ENCODE measurements at regions not wholly inside any gene's neighbourhood (a gene's known extent, or its start where the extent isn't known, plus 50 kb on each side); places are given as distances from the start of the nearest gene placed in this dataset.
A peak's percentile ranks its signal among the peaks of the same experiment; 100 is the strongest.

- no peaks in the 10 kb centered on the region for H3K36me3 ChIP-seq
- intact Hi-C loops (cut with DNase I) = no loop called here
- H3K4me3 ChIP-seq = no peak overlapping the region
- no peak for TF ChIP-seq POLR2AphosphoS5 (IDR thresholded peaks at IDR 0.05)
- no peak for TF ChIP-seq POLR2A (IDR thresholded peaks at IDR 0.05; ENCODE audit: low read depth)
- TF ChIP-seq EP300 (IDR thresholded peaks at IDR 0.05) = no peak
- no peak for TF ChIP-seq CTCF (IDR thresholded peaks at IDR 0.05)
- 64% methylated on average over 6 of the region's 6 CpGs for WGBS
- no peaks in the 10 kb centered on the region for H3K9me3 ChIP-seq
- no peaks in the 10 kb centered on the region for H3K27me3 ChIP-seq
- DNase-seq (ENCODE audit: extremely low spot score) = peak; percentile 81
- no peaks in the 10 kb centered on the region for H3K4me1 ChIP-seq
- no peak overlapping the region for H3K27ac ChIP-seq (replicated peaks in 1 of 4)
Measured at GRCh38 chr2:234723400-234723799, 226.5 kb upstream of the ARL4C start.

GRCh38 chr2:234722176-234722575, 225.3 kb upstream of the ARL4C start:
- H3K36me3 ChIP-seq = no peaks in the 10 kb centered on the region
- H3K4me1 ChIP-seq = no peaks in the 10 kb centered on the region
- no peaks in the 10 kb centered on the region for H3K27me3 ChIP-seq
- no peak overlapping the region for H3K27ac ChIP-seq (replicated peaks in 1 of 4)
- intact Hi-C loops (cut with DNase I) = no loop called here
- DNase-seq (ENCODE audit: extremely low spot score) = peak; percentile 29
- TF ChIP-seq POLR2AphosphoS5 (IDR thresholded peaks at IDR 0.05) (no peak), POLR2A (IDR thresholded peaks at IDR 0.05; ENCODE audit: low read depth) (no peak), CTCF (IDR thresholded peaks at IDR 0.05) (no peak), EP300 (IDR thresholded peaks at IDR 0.05) (no peak)
- no peaks in the 10 kb centered on the region for H3K9me3 ChIP-seq
- H3K4me3 ChIP-seq = no peak overlapping the region

- H3K27ac ChIP-seq (replicated peaks in 1 of 4) = no peak overlapping the region
- no peak overlapping the region for H3K4me3 ChIP-seq
- intact Hi-C loops (cut with DNase I) = no loop called here
- DNase-seq (ENCODE audit: extremely low spot score) = no peak
- H3K36me3 ChIP-seq = no peaks in the 10 kb centered on the region
- no peaks in the 10 kb centered on the region for H3K27me3 ChIP-seq
- H3K4me1 ChIP-seq = no peaks in the 10 kb centered on the region
- TF ChIP-seq EP300 (IDR thresholded peaks at IDR 0.05) (no peak), POLR2A (IDR thresholded peaks at IDR 0.05; ENCODE audit: low read depth) (no peak), CTCF (IDR thresholded peaks at IDR 0.05) (no peak), POLR2AphosphoS5 (IDR thresholded peaks at IDR 0.05) (no peak)
- WGBS = 79% methylated on average over 7 of the region's 7 CpGs
- no peaks in the 10 kb centered on the region for H3K9me3 ChIP-seq
Measured at GRCh38 chr2:234719116-234719716, 222.3 kb upstream of the ARL4C start.

- peak; percentile 70 for DNase-seq (ENCODE audit: extremely low spot score)
- Histone ChIP-seq H3K36me3 (no peaks in the 10 kb centered on the region), H3K27ac (replicated peaks in 1 of 4) (no peak overlapping the region), H3K4me1 (no peaks in the 10 kb centered on the region), H3K27me3 (no peaks in the 10 kb centered on the region), H3K4me3 (no peak overlapping the region), H3K9me3 (no peaks in the 10 kb centered on the region)
- 89% methylated on average over 7 of the region's 9 CpGs for WGBS
- intact Hi-C loops (cut with DNase I) = no loop called here
- TF ChIP-seq POLR2AphosphoS5 (IDR thresholded peaks at IDR 0.05) (no peak), POLR2A (IDR thresholded peaks at IDR 0.05; ENCODE audit: low read depth) (no peak), CTCF (IDR thresholded peaks at IDR 0.05) (no peak), EP300 (IDR thresholded peaks at IDR 0.05) (no peak)
Measured at GRCh38 chr2:234716271-234716670, 219.4 kb upstream of the ARL4C start.

GRCh38 chr2:234715671-234716250, 218.9 kb upstream of the ARL4C start:
- no peaks in the 10 kb centered on the region for H3K36me3 ChIP-seq
- no peaks in the 10 kb centered on the region for H3K4me1 ChIP-seq
- peak; percentile 91 for DNase-seq (ENCODE audit: extremely low spot score)
- 92% methylated on average over 13 of the region's 13 CpGs for WGBS
- no peaks in the 10 kb centered on the region for H3K9me3 ChIP-seq
- no peak overlapping the region for H3K27ac ChIP-seq (replicated peaks in 1 of 4)
- TF ChIP-seq EP300 (IDR thresholded peaks at IDR 0.05) = no peak
- TF ChIP-seq POLR2AphosphoS5 (IDR thresholded peaks at IDR 0.05) = no peak
- TF ChIP-seq CTCF (IDR thresholded peaks at IDR 0.05) = no peak
- TF ChIP-seq POLR2A (IDR thresholded peaks at IDR 0.05; ENCODE audit: low read depth) = no peak
- no peaks in the 10 kb centered on the region for H3K27me3 ChIP-seq
- no peak overlapping the region for H3K4me3 ChIP-seq
- intact Hi-C loops (cut with DNase I) = no loop called here

Data from esophagus muscularis mucosa (tissue), 4 donors.